ENCODE measurements at regions not wholly inside any gene's neighbourhood (a gene's known extent, or its start where the extent isn't known, plus 50 kb on each side); places are given as distances from the start of the nearest gene placed in this dataset.
"Not testable (repeated sequence)": the region's sequence is repeated elsewhere in the genome, so short reads cannot be mapped to it uniquely, and the experiment has no call there.

DNA sequence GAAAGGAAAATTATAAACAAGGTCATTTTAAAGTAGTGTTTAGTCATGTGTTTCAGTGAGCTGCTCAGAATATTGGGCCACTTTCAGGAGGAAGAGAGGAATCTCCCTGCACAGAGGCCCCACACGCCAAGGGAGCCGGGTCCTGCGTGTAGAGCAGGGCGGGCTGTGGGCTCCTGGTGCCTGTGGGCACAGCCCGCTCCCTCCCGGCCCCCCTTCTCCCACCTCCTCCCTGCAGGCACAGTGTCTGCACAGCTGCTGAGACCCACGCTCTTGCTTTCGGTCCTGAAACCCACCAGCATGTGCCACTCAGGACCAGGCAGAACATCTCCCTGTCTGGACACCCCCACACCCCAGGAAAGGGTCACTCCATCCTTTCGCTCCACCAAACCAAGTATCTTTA lies 167.6 kb upstream of the SALL3 start:
- no peak for DNase-seq

DNA sequence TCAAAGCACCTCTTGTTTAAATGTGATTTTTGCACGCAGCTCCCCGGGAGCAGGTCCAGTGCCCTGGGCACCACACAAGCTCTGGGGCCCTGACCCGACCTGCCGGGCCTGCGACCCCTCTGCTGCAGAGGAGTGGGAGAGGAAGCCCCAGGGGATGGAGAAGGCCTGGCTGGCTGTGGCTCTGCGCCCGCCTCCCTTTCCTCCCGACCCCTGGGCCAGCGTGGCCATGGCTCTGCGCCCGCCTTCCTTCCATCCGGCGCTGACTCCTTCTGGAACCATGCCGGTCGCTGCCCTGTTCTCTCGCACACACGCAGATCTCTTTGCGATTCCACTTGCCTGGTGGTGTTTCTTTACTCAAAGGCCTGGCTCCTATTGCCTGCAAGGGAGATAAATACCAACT lies 166.5 kb upstream of the SALL3 start:
- no peak for DNase-seq

DNA sequence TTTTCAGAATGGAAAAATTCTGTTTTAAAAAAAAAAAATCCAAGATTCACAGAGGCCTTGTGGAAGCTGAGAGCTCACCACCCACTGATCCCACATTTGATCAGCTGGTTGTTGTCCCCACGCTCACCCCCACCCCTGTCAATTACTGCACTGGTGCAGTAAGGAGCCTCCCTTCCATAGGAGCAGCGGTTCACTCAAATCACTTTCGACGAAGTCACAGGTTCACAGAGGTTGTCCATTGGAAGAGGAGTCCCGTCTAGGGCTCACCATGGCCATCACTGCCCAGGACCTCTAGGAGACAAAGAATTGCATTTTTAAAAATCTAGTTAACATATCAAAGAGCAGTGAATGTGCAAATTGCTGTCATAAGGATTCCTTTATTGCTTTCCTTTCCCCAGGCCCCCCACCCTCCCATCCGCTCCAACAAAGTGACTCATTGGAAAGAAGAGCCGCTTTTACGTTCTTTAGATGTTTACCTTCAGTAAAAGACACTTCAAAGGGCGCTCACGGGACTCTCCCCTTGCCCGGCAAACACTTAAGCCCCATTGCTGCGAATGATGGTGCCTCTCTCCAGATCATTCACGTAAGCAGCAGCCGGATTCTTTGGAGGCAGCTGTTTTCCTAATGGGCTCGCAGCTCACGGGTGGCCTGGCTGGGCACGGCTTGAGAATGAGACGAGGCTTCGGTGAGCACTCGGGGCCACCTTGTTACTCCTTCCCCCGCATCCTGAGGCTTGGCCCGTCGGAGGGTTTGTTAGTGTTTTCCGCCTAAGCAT lies 165.5 kb upstream of the SALL3 start:
- no peak for DNase-seq

DNA sequence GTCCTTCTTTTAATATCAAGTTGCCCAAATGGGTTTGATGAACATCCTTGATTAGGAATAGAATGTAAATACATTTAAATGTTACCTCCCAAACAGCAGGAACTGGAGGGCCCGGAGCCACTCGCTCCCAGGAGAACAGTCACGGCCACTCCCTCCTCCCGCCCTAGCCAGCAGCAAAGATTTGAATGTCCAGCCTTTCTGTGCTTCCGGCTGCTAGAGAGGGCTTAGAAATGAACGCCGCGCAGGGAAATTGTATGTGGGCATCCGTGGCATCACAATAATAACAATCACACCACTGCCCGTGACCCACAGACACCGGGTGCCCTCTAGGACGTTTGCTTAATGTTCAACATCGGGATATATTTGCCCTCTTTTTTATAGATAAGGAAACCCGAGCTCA lies 164.9 kb upstream of the SALL3 start:
- no peak for DNase-seq

DNA sequence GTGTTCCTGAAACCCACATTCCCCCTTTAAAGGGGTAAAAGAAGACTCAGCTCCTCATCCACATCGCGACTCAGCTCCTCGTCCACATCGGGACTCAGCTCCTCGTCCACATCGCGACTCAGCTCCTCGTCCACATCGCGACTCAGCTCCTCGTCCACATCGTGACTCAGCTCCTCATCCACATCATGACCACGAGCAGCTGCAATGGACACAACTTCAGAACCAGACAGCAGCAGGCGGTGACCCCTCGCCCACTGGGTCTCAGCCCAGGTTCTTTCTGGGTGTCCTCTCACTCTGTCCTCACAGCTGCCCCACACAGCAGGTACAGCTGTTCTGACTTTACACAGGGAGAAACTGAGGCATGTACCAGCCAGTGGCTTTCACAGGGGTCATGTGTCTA lies 163.5 kb upstream of the SALL3 start:
- no peak for DNase-seq

DNA sequence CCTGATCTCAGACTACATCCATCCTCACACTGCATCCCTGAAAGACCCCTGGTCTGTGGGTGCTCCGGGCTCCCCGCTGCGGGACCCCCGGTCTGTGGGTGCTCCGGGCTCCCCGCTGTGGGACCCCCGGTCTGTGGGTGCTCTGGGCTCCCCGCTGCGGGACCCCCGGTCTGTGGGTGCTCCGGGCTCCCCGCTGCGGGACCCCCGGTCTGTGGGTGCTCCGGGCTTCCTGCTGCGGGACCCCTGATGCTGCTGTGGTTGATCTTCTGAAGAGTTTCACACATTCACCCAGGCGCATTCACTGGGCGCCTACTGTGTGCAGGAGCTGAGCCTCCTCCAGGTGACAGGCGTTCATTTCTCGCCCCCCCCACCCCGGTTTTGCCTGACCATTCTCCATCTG lies 162.7 kb upstream of the SALL3 start:
- DNase-seq = no peak

DNA sequence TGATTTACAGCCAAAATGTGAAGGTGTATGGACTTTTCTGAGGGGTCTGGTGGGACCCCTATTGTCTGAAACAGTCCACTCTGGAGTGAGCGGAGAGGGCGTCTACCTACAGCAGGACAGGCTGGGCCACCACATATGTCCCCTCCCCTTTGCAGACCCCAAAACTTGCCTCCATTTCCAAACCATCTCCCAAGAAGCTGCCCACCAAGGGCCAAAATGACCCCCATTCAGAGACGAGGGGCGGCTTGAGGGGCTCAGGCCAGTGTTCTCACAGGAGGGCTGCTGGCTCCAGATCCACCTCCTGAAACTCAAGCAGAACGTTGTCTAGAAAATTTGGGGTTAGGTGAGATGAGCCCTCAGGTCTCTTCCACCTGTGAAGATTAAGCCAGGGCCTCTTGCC lies 161.1 kb upstream of the SALL3 start:
- DNase-seq = no peak

DNA sequence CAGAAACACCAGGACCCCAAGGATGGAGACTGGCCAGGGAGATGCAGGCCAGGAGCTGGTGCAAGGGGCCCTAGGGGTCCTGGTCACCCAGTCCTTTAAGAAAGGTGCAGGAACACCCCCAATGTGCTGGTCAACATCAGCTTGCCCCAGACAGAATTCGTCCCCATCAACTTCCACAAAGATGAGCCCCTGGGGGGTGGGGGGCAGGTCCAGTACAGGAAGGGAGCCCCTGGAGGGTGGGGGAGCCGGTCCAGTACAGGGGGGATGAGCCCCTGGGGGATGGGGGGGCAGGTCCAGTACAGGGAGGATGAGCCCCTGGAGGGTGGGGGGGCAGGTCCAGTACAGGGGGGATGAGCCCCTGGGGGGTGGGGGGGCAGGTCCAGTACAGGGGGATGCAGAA lies 160.7 kb upstream of the SALL3 start:
- no peak for DNase-seq

DNA sequence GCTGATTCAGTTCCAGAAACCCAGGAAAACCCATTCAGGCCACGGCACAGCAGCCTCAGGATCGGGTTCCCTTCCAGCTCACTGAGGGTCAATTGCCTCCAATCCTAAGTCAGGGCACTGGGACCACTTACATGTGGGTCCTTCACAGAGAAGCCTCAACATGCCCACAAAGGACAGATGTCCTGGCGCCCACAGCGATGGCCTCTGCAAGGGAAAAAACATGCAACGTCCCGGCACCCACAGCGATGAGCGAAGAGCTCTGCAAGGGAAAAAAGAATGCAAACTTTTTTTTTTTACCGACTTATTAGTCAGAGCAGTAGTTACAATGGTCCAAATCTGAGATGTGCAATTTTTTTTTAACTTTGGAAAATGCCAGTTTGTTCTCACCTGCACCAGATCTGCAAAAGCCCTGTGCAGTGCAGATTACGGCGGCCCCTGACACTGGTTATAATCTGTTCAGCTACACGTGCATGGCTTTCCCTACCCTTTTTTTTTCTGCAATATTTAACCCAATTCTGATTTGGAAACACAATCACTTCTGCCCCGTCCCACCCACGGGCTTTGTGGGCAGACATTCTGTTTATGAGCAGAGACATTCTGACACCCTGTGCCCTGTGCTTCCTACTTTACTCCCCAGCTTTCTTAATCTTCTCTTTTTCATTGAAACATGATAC lies 159.3 kb upstream of the SALL3 start:
- DNase-seq = no peak

DNA sequence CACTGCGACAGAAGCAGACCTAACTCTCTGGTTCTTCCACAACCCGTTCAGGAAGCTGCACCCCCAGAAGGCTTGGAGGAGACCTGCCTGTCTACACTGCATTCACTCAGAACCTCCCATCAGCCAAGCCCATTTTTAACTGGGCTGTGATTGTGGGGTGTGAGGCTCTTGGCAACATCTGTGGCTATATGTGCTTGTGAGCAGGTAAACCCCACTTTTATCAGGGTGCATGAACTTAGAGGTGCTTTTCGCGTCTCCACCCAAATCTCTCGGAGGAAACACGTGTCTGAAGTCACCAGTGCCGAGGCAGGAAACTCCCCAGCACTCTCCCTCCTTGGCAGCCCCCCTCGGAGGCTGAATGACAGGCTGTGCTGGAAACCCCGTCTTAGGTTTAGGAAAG lies 158.2 kb upstream of the SALL3 start:
- DNase-seq = no peak

DNA sequence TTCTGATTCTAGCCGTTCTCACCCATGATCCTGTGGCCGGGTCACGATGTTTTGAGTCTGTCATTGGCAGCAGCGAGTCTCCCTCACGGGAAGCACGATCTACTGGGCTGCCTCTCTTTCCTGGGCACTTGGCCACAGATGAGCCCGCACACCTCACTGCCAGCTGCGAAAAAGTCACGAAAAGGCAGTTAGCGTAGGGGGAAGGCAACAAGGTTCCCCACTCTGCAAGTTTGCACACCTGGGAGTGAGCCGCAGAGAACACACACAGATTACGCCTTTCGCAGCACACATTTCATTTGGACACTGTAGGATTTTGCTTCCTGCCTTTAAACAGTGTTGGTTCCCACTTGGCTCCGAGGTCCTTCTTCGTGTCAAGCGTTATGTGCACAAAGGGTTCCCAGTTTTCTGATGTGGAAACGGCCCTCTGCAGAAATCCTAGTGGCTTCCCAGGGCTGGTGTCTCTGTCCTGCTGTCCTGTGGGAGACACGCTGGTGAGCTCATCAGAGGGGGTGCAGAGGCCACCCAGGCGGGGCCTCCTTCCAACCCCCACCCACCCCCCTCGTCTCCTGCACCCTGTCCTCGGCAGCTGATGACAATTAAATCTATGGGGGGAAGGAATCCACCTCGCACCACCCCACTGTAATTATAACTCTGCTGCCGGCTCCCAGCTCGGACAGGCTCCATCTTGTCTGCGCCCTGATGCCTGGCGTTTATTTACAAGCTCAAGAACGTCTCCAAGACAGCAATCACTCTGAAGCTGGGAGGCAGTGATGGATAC lies 157.3 kb upstream of the SALL3 start:
- DNase-seq = no peak

DNA sequence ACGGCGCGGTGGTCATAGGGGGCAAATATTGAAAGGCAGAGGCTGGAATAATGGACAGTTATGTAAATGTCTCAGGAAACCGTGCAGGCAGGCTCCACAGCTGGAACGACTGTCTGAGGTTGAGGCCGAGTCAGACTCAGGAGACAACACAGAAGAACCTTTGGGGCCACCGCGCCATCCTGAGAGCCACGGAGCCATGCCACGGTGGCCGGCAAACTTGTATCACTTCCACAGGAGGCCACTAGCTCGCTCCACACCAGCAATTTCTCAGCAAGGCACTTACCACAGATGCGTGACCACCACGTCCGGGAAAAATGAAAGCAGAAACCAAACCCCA lies 156.7 kb upstream of the SALL3 start:
- DNase-seq = no peak

DNA sequence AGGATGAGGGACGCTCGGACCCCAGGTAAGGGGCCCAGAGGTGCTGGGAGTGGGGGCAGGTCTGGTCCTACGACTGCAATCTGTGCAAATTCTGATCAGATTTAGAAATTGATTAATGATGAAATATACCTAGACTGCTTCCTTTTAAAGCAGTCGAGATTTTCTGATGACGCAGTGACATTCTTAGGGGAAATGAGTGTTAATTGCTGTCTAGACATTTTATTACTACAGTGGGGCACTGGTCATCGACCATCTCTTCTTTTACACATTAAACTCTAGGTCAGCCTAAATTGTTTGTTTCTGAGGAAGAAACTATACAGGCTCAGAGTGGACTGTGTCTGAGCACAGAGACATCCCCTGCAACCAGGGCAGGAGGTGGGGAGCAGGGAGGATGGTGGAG lies 154.4 kb upstream of the SALL3 start:
- no peak for DNase-seq

DNA sequence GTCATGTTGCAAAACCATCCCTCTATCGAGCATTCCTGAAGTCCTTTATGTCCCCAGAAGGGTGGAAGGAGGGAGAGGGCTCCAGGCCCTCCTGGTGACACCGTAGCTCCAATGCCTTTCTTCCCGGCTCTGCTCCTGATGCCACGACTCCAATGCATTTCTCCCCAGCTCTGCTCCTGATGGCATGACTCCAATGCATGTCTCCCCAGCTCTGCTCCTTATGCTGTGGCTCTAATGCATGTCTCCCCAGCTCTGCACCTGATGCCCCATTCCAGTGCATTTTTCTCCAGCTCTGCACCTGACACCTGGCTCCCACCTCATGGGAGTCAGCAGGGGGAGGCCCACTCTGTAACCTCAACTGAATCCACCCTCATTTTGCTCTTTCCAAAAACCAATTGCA lies 153.0 kb upstream of the SALL3 start:
- DNase-seq = no peak

DNA sequence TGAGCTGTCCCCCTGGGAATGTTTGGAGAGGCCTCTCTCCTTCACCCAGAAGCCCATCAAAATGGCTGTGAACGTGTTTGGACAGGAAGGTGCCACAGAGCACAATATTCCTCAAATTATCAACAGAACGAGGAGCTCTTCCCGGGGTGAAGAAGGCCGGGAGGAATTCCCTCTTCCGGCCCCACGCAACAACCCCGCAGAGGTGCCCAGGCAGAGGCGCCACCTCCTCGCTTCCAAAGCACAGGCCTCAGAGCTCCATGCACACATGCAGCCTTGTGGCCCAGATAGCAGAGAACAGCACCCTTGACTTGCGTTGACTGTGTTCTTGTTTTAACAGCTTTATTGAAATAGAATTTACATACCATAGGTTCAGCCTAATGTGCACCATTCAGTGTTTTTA lies 152.5 kb upstream of the SALL3 start:
- DNase-seq = no peak

DNA sequence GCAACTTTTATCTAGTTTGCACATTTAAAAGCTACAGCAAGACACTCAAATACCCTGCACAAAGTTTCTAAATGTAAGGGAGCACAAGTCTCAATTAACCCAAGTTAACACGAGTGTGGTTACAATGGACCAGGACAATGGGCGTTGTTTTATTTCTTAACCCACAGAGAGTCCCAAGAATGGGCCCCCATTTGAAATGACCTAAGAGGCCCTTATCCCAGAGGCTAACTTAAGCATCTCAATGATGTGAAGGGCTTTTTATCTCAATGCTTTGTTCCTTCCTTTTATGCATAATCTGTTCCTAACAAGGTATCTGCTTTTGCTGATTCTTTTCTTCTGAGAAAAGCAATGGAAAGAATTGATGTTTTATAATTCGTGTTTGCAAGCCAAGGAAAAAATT lies 151.5 kb upstream of the SALL3 start:
- no peak for DNase-seq

DNA sequence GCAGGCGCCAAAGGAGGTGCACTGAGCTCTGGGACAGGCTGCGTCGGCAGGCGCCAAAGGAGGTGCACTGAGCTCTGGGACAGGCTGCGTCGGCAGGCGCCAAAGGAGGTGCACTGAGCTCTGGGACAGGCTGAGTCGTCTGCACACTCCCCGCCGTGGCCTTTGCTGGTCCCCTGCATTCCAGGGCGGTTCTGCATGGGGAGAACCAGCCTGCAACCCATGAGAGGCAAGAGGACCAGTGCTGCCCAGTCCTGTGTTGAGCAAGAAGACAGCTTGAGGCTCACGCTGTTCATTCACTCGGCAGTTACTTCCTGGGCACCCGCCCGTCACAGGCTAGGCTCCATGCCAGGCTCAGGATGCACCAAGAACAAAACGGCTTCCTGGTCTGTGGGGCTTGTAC lies 150.6 kb upstream of the SALL3 start:
- DNase-seq = not testable (repeated sequence)

DNA sequence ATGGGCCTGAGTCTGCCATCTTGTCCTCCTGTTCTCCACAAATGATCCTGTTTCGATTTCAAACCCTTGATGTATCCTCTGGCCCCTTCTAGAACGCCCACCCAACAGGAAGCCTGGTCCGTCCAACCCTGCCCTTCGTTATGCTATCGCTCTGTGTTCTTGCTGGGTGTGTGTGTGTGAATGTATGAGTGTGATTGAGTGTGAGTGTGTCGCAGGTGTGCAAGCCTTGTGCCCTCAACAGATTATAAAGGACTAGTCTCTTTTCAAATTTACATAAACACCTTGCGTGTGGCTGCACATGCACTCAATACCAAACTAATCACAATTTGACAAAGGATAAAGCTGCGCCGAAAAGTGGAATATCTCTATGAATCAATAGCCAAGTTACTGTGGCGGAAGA lies 149.5 kb upstream of the SALL3 start:
- DNase-seq = no peak

DNA sequence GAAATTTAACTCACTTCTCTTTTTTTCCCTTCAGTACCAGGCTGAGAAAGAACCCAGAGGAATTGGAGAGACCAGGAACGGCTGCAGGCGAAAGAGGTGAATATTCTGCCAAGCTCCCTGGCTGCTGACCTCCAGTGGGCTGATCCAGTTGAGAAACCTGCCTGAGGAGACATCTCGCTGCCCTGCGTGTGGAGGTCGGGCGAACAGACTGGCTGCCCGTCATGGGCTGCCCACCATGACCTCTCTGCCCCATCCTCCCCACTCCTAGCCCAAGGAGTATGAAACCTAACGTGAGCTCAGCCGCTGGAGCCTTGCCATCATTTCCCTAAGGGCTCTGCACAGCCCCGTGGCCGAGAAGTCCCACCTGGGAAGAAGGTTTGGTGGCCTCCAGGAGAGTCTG lies 148.8 kb upstream of the SALL3 start:
- DNase-seq = no peak

DNA sequence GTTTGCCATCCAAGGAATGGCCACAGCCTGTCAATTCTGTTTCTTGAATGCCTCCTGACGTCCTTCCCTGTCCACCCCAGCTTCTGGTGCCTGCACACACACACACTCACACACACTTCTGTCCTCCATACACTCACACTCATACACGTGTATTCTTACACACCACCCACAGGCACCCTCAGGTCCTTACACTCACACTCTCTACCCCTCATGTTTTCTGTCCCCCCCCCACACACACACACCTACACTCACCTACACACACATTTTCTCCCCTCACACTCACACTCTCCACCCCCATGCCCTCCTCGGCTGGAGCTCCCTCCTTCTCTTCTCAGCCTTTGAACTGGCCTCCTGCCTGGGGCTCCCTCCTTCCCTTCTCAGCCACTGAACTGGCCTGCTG lies 148.0 kb upstream of the SALL3 start:
- no peak for DNase-seq

DNA sequence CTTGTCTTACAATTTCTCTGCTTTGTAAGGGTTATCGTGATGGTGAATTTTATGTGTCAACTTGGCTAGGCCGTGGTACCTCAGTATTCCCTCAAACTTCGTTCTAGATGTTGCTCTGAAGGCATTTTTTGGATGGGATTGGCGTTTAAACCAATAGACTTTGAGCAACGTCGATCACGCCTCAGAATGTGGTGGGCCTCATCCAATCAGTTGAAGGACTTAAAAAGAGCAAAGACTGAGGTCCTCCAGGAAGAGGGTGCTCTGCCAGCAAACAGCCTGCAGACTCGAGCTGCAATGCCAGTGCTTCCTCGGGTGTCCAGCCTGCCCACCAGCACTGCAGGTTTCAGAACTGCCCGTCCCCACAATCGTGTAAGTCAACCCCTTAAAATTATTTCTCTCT lies 145.8 kb upstream of the SALL3 start:
- no peak for DNase-seq

DNA sequence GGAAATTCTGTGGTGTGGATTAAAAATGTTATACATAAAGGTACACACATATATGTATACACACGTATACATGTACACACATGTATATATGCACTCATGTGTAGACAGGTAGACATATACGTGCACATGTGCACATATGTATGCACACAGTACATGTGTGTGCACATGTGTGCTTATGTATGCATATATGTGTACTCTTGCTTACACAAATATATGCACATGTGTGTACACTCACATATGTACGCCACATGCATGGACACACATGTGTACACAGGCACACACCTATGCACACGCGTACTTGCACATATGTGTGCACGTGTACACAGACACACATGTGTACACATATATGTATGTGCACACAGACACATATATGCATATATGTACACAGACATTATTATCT lies 142.8 kb upstream of the SALL3 start:
- no peak for DNase-seq

DNA sequence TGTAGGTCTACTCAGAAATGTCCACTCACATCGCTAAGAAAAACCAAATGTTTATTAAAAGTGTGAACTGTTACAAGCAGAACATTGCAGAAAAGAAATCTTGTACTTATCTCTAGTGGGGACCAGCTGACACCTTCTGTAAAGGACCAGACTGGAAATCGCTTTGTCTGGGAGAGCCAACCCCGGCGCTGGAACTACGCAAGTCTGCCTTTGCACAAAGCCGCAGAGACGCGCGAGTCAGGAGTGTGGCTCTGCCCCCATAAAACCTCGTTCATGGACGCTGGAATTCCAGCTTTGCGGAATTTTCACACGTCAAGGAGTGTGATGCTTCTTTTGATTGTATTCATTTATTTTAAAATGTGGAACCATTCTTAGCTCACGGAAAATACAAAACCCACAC lies 141.9 kb upstream of the SALL3 start:
- no peak for DNase-seq

DNA sequence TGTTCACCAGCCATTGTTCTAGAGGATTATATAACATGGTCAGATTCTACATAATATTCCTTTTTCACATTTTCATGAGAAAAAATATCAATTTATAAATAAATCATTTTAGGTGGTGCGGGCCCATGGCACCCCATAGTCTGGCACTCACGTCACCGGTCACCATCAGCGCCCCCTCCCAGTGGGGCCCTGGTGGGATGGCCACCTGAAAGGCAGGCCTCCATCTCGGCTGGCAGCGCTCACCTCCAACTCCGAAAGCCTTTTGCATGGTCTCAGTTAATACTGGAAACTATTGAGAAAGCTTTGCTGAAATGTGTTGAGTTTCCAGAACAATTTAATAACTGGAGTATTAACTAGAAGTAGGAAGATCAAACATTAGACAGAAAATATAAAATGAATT lies 141.4 kb upstream of the SALL3 start:
- DNase-seq = no peak
